Natural killer cell (primary cell): ENCODE measurements at regions not wholly inside any gene's neighbourhood (a gene's known extent, or its start where the extent isn't known, plus 50 kb on each side); places are given as distances from the start of the nearest gene placed in this dataset.
"Not testable (repeated sequence)": the region's sequence is repeated elsewhere in the genome, so short reads cannot be mapped to it uniquely, and the experiment has no call there.

Experiments used
- ATAC-seq, 3 donors: fragments of 150-1000 bp in 2 of 3; fragments of 200-7000 bp in 1 of 3; cut with Tn5 transposase; 1 replicate in 1 of 3; 2 replicates in 2 of 3; pipeline ENCODE4 v1.10.0; 2021; ENCODE audit warnings: mild to moderate bottlenecking in 2 of 3, moderate library complexity in 2 of 3
- DNase-seq, 2 donors: peaks; one replicate each; pipeline versions ENCODE4 v3.0.0 to v3.0.0-alpha.2; 2013 to 2021; ENCODE audit warnings: mixed read lengths in 1 of 2
- H3K27ac ChIP-seq: one replicate; pipeline ENCODE4 v1.5.1; 2013; ENCODE audit warnings: mild to moderate bottlenecking, low read length
- H3K27me3 ChIP-seq: one replicate; pipeline ENCODE4 v1.6.1; 2013; ENCODE audit warnings: low read length; ENCODE audit not compliant: control insufficient read depth, insufficient read depth
- H3K36me3 ChIP-seq: one replicate; pipeline ENCODE4 v1.6.1; 2013; ENCODE audit warnings: low read length; ENCODE audit not compliant: control insufficient read depth, insufficient read depth
- H3K4me1 ChIP-seq: one replicate; pipeline ENCODE4 v1.6.1; 2013; ENCODE audit warnings: low read length; ENCODE audit not compliant: control insufficient read depth, insufficient read depth
- H3K4me3 ChIP-seq: one replicate; pipeline ENCODE4 v1.5.1; 2013; ENCODE audit warnings: low read length
- H3K9me3 ChIP-seq: one replicate; pipeline ENCODE4 v1.6.1; 2013; ENCODE audit warnings: low read length; ENCODE audit not compliant: control insufficient read depth, insufficient read depth
- H3K27ac Mint-ChIP-seq, 2 donors: one replicate each; pipeline ENCODE4 v1.8.0; 2022; ENCODE audit warnings: mild to moderate bottlenecking in 2 of 2, mixed read lengths in 2 of 2, moderate library complexity in 1 of 2
- H3K27me3 Mint-ChIP-seq, 2 donors: one replicate each; pipeline ENCODE4 v1.8.0; 2022; ENCODE audit warnings: low read depth in 2 of 2, mixed read lengths in 2 of 2
- H3K36me3 Mint-ChIP-seq: one replicate; pipeline ENCODE4 v1.8.0; 2022; ENCODE audit warnings: mixed read lengths
- H3K4me1 Mint-ChIP-seq, 2 donors: one replicate each; pipeline ENCODE4 v1.8.0; 2022; ENCODE audit warnings: mixed read lengths in 2 of 2
- H3K4me3 Mint-ChIP-seq: one replicate; pipeline ENCODE4 v1.8.0; 2022; ENCODE audit warnings: mild to moderate bottlenecking, moderate library complexity, mixed read lengths
- H3K9me3 Mint-ChIP-seq, 2 donors: one replicate each; pipeline ENCODE4 v1.8.0; 2022; ENCODE audit warnings: mixed read lengths in 2 of 2
- CTCF ChIP-seq: fragments of 200-600 bp; IDR thresholded peaks from one replicate; pipeline ENCODE4 v1.8.0; 2022; ENCODE audit warnings: antibody characterized with exemption
- WGBS: methylation state at CpG from one replicate; pipeline ENCODE4 v1.1.7; 2013; ENCODE audit warnings: missing lambda C conversion rate; ENCODE audit not compliant: insufficient coverage; 5-methylcytosine and 5-hydroxymethylcytosine counted together
- intact Hi-C: fragments of 100-400 bp; cut with micrococcal nuclease; formaldehyde crosslinking; loops from one replicate; pipeline ENCODE4 v1.14.2; 2022

- Histone ChIP-seq H3K27me3 (no peaks in the 10 kb centered on the region), H3K27ac (no peak overlapping the region), H3K4me3 (no peak overlapping the region), H3K36me3 (no peaks in the 10 kb centered on the region), H3K9me3 (no peaks in the 10 kb centered on the region), H3K4me1 (no peaks in the 10 kb centered on the region)
- intact Hi-C loops: no loop called here
- Mint-ChIP-seq H3K4me1 (no peaks in the 10 kb centered on the region), H3K9me3 (no peaks in the 10 kb centered on the region), H3K4me3 (no peak overlapping the region), H3K36me3 (no peaks in the 10 kb centered on the region), H3K27ac (no peak overlapping the region), H3K27me3 (peaks cover 0 to 10% of the 10 kb centered on the region in 2 donors)
- 74% methylated on average over 7 of the region's 7 CpGs for WGBS
- DNase-seq: no peak
- TF ChIP-seq CTCF: no peak
- ATAC-seq: no peak
These were observed 61.0 kb downstream of the PLXNA1 start for GRCh38 chr3:127043731-127044510.

GRCh38 chr3:127044996-127045395 lies 62.1 kb downstream of the PLXNA1 start:
- Mint-ChIP-seq H3K27me3 (peaks cover 0 to 15% of the 10 kb centered on the region in 2 donors), H3K9me3 (no peaks in the 10 kb centered on the region), H3K4me3 (no peak overlapping the region), H3K4me1 (no peaks in the 10 kb centered on the region), H3K27ac (no peak overlapping the region), H3K36me3 (no peaks in the 10 kb centered on the region)
- WGBS: 48% methylated on average over 4 of the region's 4 CpGs
- no peak for DNase-seq
- no peaks in the 10 kb centered on the region for H3K9me3 ChIP-seq
- no peak overlapping the region for H3K4me3 ChIP-seq
- intact Hi-C loops: no loop called here
- no peak overlapping the region for H3K27ac ChIP-seq
- H3K27me3 ChIP-seq: no peaks in the 10 kb centered on the region
- ATAC-seq: no peak
- TF ChIP-seq CTCF: no peak
- H3K4me1 ChIP-seq: no peaks in the 10 kb centered on the region
- H3K36me3 ChIP-seq: no peaks in the 10 kb centered on the region

GRCh38 chr3:127045435-127046045 lies 62.6 kb downstream of the PLXNA1 start:
- TF ChIP-seq CTCF: no peak
- Histone ChIP-seq H3K4me1 (no peaks in the 10 kb centered on the region), H3K27ac (no peak overlapping the region), H3K27me3 (no peaks in the 10 kb centered on the region), H3K4me3 (no peak overlapping the region), H3K36me3 (no peaks in the 10 kb centered on the region), H3K9me3 (no peaks in the 10 kb centered on the region)
- ATAC-seq (no peak), DNase-seq (no peak)
- H3K4me3 Mint-ChIP-seq: no peak overlapping the region
- intact Hi-C loops: no loop called here
- no peaks in the 10 kb centered on the region for H3K9me3 Mint-ChIP-seq
- H3K27me3 Mint-ChIP-seq: peaks cover 0 to 15% of the 10 kb centered on the region in 2 donors
- no peak overlapping the region for H3K27ac Mint-ChIP-seq
- no peaks in the 10 kb centered on the region for H3K36me3 Mint-ChIP-seq
- 75% methylated on average over 4 of the region's 5 CpGs for WGBS
- H3K4me1 Mint-ChIP-seq: no peaks in the 10 kb centered on the region

- H3K27ac Mint-ChIP-seq, H3K4me3 ChIP-seq, H3K9me3 ChIP-seq, H3K27me3 ChIP-seq, intact Hi-C loops, ATAC-seq, H3K9me3 Mint-ChIP-seq, H3K36me3 ChIP-seq, H3K4me1 Mint-ChIP-seq, DNase-seq, H3K4me3 Mint-ChIP-seq, H3K27ac ChIP-seq, H3K4me1 ChIP-seq, H3K36me3 Mint-ChIP-seq: not testable (repeated sequence)
- 95% methylated on average over 28 of the region's 28 CpGs for WGBS
- peaks cover 0 to 15% of the 10 kb centered on the region in 2 donors for H3K27me3 Mint-ChIP-seq
These were observed 63.8 kb downstream of the PLXNA1 start for GRCh38 chr3:127046690-127047089.
